Thyroid gland (tissue), 4 donors: ENCODE measurements at regions not wholly inside any gene's neighbourhood (a gene's known extent, or its start where the extent isn't known, plus 50 kb on each side); places are given as distances from the start of the nearest gene placed in this dataset.

Source experiments
- CTCF ChIP-seq, 6 experiments: fragments of 200-600 bp in 3 of 6; fragments of 450-650 bp in 3 of 6; sonication (generic) in 3 of 6; IDR thresholded peaks; one replicate each; pipeline ENCODE4 v1.5.1; 2016 to 2019; ENCODE audit warnings: antibody characterized with exemption in 6 of 6, mild to moderate bottlenecking in 2 of 6, inconsistent platforms in 1 of 6, moderate library complexity in 1 of 6
- POLR2A ChIP-seq, 2 donors: fragments of 450-650 bp; IDR thresholded peaks; one replicate each; pipeline ENCODE4 v1.6.1; 2017; ENCODE audit warnings: antibody characterized with exemption in 2 of 2, mild to moderate bottlenecking in 2 of 2, moderate library complexity in 1 of 2

DNA sequence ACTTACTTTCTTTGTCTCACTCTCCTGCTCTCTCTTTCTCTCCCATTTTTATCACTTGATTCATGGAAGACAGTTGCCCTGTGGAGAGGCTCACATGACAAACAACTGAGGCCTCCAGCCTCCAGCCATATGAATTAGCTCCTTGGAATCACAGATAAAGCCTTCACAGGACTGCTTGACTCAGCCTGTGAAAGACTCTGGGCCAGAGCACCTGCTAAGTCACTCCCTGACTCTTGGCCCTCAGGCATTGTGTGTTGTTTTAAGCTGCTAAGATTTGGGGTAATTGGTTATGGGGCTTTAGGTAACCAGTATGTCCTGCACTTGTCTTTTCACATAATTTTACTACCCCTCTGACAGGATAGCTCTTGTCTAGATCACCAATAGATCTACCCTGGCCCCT, 334.9 kb downstream of the SOX11 start:
- TF ChIP-seq POLR2A (IDR thresholded peaks at IDR 0.05) (no peak), CTCF (IDR thresholded peaks at IDR 0.05) (no peak)
